GM21528 (cell line): ENCODE measurements at regions not wholly inside any gene's neighbourhood (a gene's known extent, or its start where the extent isn't known, plus 50 kb on each side); places are given as distances from the start of the nearest gene placed in this dataset.
A peak's percentile ranks its signal among the peaks of the same experiment; 100 is the strongest.

Experiments used
- ATAC-seq: cut with Tn5 transposase; IDR thresholded peaks from one replicate; pipeline ENCODE4 v1.9.1; 2021; ENCODE audit warnings: mild to moderate bottlenecking, moderate library complexity; ENCODE audit not compliant: unreplicated experiment, low FRiP score

DNA sequence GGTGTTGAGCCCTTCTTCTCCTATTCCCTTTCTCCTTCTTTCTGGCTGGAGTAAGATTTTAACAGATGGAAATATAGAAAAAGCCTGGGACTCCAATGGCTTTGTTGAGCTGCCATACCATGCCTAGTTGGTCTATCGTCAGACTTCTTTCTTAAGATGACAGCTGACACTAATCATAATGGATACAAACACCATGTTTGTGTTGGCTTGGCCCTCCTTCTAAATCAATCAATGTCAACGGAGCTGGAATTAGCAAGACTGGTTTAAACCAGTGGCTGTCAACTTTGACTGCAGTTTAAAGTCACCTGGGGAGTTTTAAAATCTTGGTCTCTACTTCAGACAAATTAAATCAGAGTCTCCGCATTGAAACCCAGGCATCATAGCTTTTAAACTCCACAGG is 264.5 kb upstream of the PRR16 start:
- ATAC-seq = no peak

DNA sequence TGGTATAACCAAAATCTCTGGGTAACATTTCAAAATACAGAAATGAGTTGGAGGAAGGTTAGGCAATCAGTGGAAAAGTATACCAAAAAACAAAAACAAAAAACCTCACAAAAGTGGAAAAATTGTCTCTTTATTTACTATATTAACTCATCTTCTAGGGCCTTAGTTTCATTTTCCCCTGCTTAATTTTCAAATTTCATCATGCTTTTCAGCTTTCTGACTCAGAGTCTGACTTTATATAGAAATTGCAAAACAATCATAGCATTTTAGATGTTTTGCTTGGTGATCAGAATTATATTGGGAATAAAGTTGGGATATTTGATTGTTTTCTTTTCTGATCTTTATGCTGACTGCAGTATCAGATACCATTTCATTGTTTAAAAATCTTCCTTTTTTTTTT is 257.0 kb upstream of the PRR16 start:
- ATAC-seq = no peak

DNA sequence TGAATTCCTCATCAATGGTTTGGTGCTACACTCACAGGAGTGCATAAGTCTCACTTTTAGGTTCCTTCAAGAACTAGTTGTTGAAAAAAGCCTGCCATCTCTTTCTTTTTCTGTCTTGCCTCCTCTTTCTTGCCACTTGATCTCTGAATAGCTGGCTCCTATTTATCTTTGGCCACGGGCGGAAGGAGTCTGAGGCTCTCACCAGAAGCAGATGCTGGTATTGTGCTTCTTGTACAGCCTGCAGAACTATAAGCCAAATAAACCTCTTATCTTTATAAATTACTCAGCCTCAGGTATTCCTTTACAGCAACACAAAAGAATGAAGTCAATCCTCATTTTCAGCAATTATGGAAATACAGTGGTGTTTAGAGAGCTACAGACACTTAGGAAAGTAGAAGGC is 247.1 kb upstream of the PRR16 start:
- ATAC-seq = no peak

- ATAC-seq = no peak
Measured at GRCh38 chr5:120219988-120220387, 244.1 kb upstream of the PRR16 start.

DNA sequence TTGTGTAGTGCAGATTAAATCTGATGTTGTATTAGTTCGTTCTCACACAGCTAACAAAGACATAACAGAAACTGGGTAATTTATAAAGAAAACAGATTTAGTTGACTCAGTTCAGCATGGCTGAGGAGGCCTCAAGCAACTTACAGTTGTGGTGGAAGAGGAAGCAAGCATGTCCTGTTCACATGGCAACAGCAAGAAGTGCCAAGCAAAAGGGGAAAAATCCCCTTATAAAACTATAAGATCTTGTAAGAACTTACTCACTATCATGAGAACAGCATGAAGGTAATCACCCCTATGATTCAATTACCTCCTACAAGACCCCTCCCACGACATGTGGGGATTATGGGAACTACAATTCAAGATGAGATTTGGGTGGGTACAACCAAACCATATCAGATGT is 238.6 kb upstream of the PRR16 start:
- ATAC-seq = no peak

- ATAC-seq = no peak
Measured at GRCh38 chr5:120228262-120229031, 235.7 kb upstream of the PRR16 start.

DNA sequence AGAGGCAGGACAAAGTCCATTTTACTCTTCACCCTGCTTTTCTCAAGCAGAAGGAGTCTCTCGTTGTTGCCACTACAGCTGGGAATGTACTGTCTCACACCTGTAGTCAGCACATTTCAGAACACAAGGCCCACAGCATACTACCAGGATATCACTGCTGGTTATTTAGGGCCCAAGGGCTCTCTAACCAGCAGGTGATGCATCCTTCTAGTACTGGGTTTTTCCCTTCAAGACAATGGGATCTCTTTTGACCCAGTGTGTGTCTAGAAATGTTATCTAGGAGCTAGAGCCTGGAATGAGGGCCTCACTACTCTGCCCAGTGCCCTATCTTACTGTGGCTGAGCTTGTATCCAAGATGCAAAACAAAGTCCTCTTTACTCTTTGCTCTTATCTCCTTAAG is 235.1 kb upstream of the PRR16 start:
- ATAC-seq = no peak

DNA sequence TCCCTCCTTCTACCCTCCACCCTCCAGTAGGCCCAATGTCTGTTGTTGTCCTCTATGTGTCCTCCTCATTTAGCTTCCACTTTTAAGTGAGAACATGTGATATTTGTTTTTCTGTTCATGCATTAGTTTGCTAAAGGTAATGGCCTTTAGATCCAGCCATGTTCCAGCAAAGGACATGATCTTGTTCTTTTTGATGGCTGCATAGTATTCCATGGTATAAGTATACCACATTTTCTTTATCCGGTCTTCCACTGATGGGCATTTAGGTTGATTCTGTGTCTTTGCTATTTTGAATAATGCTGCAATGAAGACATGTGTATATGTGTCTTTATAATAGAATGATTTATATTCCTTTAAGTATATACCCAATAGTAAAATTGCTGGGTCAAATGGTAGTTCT is 232.5 kb upstream of the PRR16 start:
- ATAC-seq = no peak

DNA sequence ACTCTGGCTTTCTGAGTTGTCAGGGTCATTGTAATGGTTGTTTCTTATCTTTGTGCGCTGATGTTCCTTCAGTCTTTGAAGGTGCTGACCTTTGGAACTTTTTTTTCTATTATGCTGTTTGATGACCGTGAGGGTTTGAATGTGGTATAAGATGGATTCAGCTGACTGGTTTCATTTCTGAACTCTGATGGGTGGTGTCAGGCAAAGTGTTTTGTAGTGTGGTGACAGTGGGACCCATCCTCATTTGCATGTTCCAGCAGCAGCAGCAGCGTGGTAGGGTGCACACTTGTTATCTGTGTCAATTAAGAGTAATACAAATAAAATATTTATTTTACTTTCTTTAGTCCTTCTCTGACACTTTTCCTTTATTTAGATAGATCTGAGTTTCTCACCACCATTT is 227.7 kb upstream of the PRR16 start:
- no peak for ATAC-seq

DNA sequence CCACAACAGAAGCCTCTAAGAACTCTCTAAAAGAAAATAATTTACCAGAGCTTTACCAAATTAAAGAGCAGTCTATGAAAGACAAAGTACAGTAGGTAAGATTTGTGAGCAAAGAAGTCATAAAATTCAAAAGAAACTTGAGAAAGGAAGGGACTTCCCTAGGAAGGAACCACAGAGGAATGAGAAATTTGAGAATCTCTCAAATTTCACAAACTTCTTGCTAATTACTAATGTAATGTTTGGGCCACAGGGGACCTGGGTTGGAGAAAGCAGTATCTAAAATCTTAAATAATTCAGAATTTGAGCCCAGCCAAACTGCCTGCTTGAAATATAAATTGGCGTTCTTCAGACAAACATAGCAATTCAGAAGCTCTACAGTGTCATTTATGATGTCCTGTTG is 225.0 kb upstream of the PRR16 start:
- ATAC-seq = no peak

GRCh38 chr5:120240706-120241105 is 223.4 kb upstream of the PRR16 start:
- no peak for ATAC-seq

- ATAC-seq = no peak
Measured at GRCh38 chr5:120241400-120241799, 222.7 kb upstream of the PRR16 start.

DNA sequence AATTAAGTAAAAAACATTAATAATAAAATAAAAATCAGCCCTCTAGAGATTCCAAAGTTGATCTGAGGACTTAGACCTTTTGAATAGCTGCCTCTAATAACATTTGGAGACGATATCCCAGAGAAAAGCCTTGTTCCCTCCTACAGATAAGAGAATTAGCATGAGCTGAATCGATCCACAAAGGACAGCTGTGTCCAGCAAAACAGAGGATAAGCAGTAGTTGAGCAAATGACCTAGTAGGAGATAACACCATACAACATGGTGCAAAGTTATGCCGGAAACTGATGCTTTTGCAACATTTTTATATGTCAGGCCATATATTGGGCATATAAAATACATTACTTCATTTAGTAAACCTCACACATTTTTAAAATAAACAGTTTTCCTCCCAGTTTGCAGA is 212.2 kb upstream of the PRR16 start:
- no peak for ATAC-seq

DNA sequence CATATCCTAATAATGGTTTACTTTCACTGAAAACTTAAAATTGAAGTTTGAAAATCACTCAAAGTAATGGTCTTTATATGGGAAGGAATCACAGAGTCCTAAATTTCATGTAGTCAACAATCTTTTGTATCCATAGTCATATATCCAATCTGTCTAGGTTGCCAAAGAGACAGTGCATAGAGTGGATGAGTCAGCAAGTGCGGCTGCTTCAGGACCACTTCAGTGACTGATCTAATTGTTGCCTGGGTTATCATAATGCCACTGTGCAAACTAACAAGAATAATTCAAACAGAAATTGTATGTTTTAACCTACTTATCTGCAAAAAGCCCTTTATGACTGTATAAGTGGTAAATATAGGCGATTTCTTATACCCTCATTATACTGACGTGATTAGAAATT is 211.3 kb upstream of the PRR16 start:
- no peak for ATAC-seq

GRCh38 chr5:120254385-120254784 is 209.7 kb upstream of the PRR16 start:
- ATAC-seq = no peak

DNA sequence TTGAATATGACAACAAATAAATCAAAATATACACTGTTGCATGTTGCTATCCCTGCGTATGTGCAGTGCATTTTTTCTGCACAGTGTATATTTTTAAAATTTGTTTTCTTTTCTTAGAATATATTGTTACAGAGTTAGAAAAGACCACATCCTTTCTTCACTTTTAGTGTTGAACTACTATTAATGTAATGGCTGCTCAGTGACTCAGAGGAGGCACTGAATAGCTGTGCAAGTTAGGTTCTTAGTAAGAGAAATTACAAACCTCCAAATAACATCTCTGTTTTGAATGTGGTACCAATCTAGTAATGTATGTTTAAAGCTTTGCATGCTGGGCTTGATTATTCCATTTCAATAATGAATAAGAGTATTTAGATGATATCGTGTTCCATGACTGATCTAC is 208.9 kb upstream of the PRR16 start:
- ATAC-seq = no peak

GRCh38 chr5:120256376-120256775 is 207.7 kb upstream of the PRR16 start:
- ATAC-seq = no peak

- ATAC-seq = no peak
Measured at GRCh38 chr5:120257358-120257971, 206.6 kb upstream of the PRR16 start.

DNA sequence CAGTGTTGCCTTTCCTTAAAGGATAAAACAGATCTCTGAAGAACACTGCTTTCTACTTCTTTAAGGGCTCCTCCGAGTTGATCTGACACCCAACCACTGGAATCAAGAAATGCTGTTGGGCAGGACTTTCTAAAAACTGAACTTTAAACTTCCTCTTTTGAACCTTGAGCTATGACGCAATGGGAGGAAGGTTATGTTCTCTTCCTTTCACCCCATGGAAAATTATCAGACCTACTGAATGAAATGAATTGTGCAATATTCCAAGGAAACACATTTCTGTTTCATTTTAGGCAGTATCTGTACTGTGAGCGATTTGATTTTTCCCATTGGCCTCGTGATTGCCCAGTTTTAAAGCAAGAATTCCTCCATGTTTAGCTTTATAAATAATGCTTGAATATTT is 206.0 kb upstream of the PRR16 start:
- peak; percentile 48 for ATAC-seq

GRCh38 chr5:120260651-120261050 is 203.4 kb upstream of the PRR16 start:
- ATAC-seq = no peak

DNA sequence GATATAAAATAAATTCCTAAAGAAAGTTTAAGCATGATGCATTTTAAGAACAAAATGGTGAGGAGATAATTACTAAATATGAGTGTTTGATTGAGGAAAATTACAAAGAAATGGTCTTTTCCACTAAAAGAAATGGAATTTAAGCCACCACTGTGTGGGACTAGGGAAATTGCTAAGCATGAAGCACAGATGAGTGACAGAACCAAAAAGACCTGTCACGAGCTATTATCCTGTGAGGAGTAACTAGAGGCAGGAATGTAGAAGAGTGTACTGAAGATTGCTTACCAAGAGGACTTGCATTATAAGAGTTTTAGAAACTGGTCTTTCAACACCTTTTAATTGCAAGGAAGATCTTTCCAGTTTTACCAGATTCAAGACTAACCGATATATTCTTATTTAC is 193.6 kb upstream of the PRR16 start:
- ATAC-seq = no peak

DNA sequence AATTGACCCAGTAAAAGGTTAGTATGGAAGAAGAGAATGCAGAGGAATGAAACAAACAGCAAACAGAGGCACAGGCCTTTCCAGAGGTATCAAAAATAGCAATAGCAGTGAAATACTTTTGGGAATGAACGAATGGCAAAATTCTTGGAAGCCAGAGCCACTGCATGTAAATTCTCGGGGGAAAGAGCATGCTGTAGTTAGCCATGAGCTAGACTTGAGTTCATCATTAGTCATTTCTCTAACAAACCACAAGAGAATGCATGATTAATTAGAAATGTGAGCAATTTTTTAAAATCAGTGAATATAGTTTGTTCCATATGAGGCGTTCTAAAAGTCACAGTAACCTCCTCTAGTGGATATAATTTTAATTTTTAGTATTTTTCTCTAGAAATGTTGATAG is 170.3 kb upstream of the PRR16 start:
- ATAC-seq = no peak
